ENCODE measurements at regions not wholly inside any gene's neighbourhood (a gene's known extent, or its start where the extent isn't known, plus 50 kb on each side); places are given as distances from the start of the nearest gene placed in this dataset.

DNA sequence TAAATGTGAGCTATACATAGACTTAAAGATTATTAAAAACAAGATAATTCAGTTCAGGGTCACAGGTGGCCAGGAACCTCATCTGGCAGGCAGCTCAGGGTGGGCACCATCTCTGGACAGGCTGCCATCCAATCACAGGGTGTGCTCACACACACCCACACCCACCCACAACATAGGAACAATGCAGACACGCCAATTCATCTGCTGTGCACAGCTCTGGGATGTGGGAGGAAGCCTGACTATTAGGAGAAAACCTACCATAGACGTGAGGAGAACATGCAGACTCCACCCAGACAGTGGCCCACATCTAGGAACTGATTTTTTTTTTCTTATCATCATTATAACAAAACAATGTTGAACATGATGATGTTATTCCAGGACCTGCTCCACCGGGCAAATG, 286.7 kb downstream of the PRL start:
- 73% methylated on average over 3 of the region's 3 CpGs for WGBS

DNA sequence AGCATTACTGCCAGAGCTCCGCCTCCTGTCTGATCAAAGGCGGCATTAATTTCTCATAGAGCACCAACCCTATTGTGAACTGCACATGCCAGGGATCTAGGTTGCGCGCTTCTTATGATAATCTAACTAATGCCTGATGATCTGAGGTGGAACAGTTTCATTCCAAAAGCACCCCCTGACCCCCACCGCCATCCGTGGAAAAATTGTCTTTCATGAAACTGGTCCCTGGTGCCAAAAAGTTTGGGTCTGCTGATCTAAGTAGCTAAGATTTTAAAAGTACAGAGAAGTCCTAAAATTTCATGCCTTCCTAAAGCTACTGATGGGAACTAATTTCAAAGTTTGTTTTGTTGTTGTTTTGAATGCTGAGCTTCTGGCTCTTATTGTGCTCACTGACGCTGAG, 281.6 kb downstream of the PRL start:
- Histone ChIP-seq H3K27me3 (ENCODE audit: control insufficient read depth in 4 of 4, insufficient read depth in 4 of 4, low read length in 3 of 4) (no peaks in the 10 kb centered on the region), H3K4me3 (ENCODE audit: low read depth in 1 of 3, low read length in 3 of 3) (no peak overlapping the region), H3K9ac (ENCODE audit: low read depth in 1 of 2, low read length in 2 of 2) (no peak overlapping the region), H3K36me3 (ENCODE audit: control insufficient read depth in 4 of 4, insufficient read depth in 3 of 4, low read depth in 1 of 4, low read length in 3 of 4) (no peaks in the 10 kb centered on the region), H3K9me3 (ENCODE audit: control insufficient read depth in 4 of 4, low read length in 3 of 4) (no peaks in the 10 kb centered on the region), H3K27ac (ENCODE audit: low read depth in 1 of 2, low read length in 2 of 2) (no peak overlapping the region), H3K4me1 (ENCODE audit: control insufficient read depth in 4 of 4, insufficient read depth in 4 of 4, low read length in 3 of 4) (no peaks in the 10 kb centered on the region)
- TF ChIP-seq, protein P1, sequence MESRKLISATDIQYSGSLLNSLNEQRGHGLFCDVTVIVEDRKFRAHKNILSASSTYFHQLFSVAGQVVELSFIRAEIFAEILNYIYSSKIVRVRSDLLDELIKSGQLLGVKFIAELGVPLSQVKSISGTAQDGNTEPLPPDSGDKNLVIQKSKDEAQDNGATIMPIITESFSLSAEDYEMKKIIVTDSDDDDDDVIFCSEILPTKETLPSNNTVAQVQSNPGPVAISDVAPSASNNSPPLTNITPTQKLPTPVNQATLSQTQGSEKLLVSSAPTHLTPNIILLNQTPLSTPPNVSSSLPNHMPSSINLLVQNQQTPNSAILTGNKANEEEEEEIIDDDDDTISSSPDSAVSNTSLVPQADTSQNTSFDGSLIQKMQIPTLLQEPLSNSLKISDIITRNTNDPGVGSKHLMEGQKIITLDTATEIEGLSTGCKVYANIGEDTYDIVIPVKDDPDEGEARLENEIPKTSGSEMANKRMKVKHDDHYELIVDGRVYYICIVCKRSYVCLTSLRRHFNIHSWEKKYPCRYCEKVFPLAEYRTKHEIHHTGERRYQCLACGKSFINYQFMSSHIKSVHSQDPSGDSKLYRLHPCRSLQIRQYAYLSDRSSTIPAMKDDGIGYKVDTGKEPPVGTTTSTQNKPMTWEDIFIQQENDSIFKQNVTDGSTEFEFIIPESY (IDR thresholded peaks at IDR 0.05) = no peak
- TF ChIP-seq FOXA2 (IDR thresholded peaks at IDR 0.05) = no peak
- no peak for TF ChIP-seq JUND (IDR thresholded peaks at IDR 0.05)
- no peak for TF ChIP-seq HNF4A (conservative IDR thresholded peaks at IDR 0.05)
- DNase-seq (ENCODE audit: low spot score) = no peak
- WGBS = 92% methylated on average over 7 of the region's 7 CpGs

More for the DNA sequence above, 286.7 kb downstream of the PRL start:
- H3K27ac ChIP-seq (ENCODE audit: low read depth in 1 of 2, low read length in 2 of 2) = no peak overlapping the region
- H3K9me3 ChIP-seq (ENCODE audit: control insufficient read depth in 4 of 4, low read length in 3 of 4) = no peaks in the 10 kb centered on the region
- H3K27me3 ChIP-seq (ENCODE audit: control insufficient read depth in 4 of 4, insufficient read depth in 4 of 4, low read length in 3 of 4) = no peaks in the 10 kb centered on the region
- no peak for DNase-seq (ENCODE audit: low spot score)
- no peaks in the 10 kb centered on the region for H3K36me3 ChIP-seq (ENCODE audit: control insufficient read depth in 4 of 4, insufficient read depth in 3 of 4, low read depth in 1 of 4, low read length in 3 of 4)
- no peak overlapping the region for H3K9ac ChIP-seq (ENCODE audit: low read depth in 1 of 2, low read length in 2 of 2)
- H3K4me3 ChIP-seq (ENCODE audit: low read depth in 1 of 3, low read length in 3 of 3) = no peak overlapping the region
- no peaks in the 10 kb centered on the region for H3K4me1 ChIP-seq (ENCODE audit: control insufficient read depth in 4 of 4, insufficient read depth in 4 of 4, low read length in 3 of 4)
- TF ChIP-seq FOXA2 (IDR thresholded peaks at IDR 0.05) = no peak
- TF ChIP-seq, protein P2, sequence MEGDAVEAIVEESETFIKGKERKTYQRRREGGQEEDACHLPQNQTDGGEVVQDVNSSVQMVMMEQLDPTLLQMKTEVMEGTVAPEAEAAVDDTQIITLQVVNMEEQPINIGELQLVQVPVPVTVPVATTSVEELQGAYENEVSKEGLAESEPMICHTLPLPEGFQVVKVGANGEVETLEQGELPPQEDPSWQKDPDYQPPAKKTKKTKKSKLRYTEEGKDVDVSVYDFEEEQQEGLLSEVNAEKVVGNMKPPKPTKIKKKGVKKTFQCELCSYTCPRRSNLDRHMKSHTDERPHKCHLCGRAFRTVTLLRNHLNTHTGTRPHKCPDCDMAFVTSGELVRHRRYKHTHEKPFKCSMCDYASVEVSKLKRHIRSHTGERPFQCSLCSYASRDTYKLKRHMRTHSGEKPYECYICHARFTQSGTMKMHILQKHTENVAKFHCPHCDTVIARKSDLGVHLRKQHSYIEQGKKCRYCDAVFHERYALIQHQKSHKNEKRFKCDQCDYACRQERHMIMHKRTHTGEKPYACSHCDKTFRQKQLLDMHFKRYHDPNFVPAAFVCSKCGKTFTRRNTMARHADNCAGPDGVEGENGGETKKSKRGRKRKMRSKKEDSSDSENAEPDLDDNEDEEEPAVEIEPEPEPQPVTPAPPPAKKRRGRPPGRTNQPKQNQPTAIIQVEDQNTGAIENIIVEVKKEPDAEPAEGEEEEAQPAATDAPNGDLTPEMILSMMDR (IDR thresholded peaks at IDR 0.05; ENCODE audit: low read depth, low read length, missing input control) = no peak

DNA sequence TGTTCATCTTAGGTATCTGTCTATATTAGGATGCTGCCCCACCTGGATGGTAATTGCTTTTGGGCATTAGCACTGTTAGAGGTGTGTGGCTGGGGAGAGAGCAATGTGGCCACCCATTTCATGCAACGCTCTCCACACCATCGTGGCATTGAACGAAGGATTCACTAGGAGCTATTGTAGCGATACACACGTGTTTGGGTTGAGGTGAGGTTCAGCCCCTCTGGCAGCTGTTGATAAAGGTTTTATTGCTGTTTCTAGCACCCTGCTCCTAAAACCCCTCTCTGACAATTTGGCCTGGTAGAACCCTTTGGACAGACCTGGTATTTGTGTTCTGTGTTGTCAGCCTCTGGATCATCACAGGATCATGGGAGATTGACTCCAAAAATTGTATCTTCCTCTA, 280.9 kb downstream of the PRL start:
- H3K9ac ChIP-seq (ENCODE audit: low read depth in 1 of 2, low read length in 2 of 2) = no peak overlapping the region
- no peaks in the 10 kb centered on the region for H3K27me3 ChIP-seq (ENCODE audit: control insufficient read depth in 4 of 4, insufficient read depth in 4 of 4, low read length in 3 of 4)
- WGBS = 87% methylated on average over 5 of the region's 5 CpGs
- H3K9me3 ChIP-seq (ENCODE audit: control insufficient read depth in 4 of 4, low read length in 3 of 4) = no peaks in the 10 kb centered on the region
- H3K36me3 ChIP-seq (ENCODE audit: control insufficient read depth in 4 of 4, insufficient read depth in 3 of 4, low read depth in 1 of 4, low read length in 3 of 4) = no peaks in the 10 kb centered on the region
- H3K4me1 ChIP-seq (ENCODE audit: control insufficient read depth in 4 of 4, insufficient read depth in 4 of 4, low read length in 3 of 4) = no peaks in the 10 kb centered on the region
- no peak overlapping the region for H3K27ac ChIP-seq (ENCODE audit: low read depth in 1 of 2, low read length in 2 of 2)
- no peak overlapping the region for H3K4me3 ChIP-seq (ENCODE audit: low read depth in 1 of 3, low read length in 3 of 3)
- DNase-seq (ENCODE audit: low spot score) = no peak
- TF ChIP-seq RXRA (IDR thresholded peaks at IDR 0.05) (no peak), RAD21 (IDR thresholded peaks at IDR 0.05) (no peak), FOXA2 (IDR thresholded peaks at IDR 0.05) (no peak), JUND (IDR thresholded peaks at IDR 0.05) (no peak), SP1 (IDR thresholded peaks at IDR 0.05) (no peak), GABPA (IDR thresholded peaks at IDR 0.05 in 1 of 2, conservative IDR thresholded peaks at IDR 0.05 in 1 of 2) (no peak), FOXA1 (IDR thresholded peaks at IDR 0.05) (no peak), HNF4A (conservative IDR thresholded peaks at IDR 0.05) (no peak), NR2F2 (IDR thresholded peaks at IDR 0.05) (no peak), TAF1 (conservative IDR thresholded peaks at IDR 0.05) (no peak), REST (IDR thresholded peaks at IDR 0.05) (no peak), HNF4G (IDR thresholded peaks at IDR 0.05) (no peak)
- TF ChIP-seq, protein P1 (IDR thresholded peaks at IDR 0.05) = no peak
- TF ChIP-seq, protein P3, sequence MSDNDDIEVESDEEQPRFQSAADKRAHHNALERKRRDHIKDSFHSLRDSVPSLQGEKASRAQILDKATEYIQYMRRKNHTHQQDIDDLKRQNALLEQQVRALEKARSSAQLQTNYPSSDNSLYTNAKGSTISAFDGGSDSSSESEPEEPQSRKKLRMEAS (IDR thresholded peaks at IDR 0.05) = no peak
- TF ChIP-seq, protein P4, sequence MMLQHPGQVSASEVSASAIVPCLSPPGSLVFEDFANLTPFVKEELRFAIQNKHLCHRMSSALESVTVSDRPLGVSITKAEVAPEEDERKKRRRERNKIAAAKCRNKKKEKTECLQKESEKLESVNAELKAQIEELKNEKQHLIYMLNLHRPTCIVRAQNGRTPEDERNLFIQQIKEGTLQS (IDR thresholded peaks at IDR 0.05) = no peak
- TF ChIP-seq, protein P2 (IDR thresholded peaks at IDR 0.05; ENCODE audit: low read depth, low read length, missing input control) = no peak
